GM18907 (cell line): ENCODE measurements at regions not wholly inside any gene's neighbourhood (a gene's known extent, or its start where the extent isn't known, plus 50 kb on each side); places are given as distances from the start of the nearest gene placed in this dataset.

Experiments
- ATAC-seq: cut with Tn5 transposase; IDR thresholded peaks from one replicate; pipeline ENCODE4 v1.9.1; 2021; ENCODE audit warnings: mild to moderate bottlenecking, moderate library complexity; ENCODE audit not compliant: unreplicated experiment

DNA sequence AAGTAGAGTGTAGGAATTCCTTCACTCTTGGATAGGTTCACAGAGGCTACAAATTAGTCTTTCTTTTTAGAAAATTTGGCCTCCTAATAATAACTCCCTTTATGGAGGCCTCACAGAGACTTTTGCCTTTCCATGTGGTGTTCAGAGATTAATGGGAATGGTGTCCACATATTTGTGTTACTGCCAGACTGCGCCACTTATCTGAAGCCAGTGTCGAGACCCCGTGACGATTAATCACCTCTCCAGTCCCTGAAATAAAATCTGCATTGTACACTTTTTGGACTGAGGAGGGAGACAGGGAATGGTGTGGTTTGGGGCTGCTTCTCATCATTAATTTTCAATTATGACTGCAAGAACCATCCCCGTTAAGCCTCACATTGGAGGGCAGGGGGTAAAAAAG, 980.5 kb downstream of the FLRT2 start:
- ATAC-seq: no peak

DNA sequence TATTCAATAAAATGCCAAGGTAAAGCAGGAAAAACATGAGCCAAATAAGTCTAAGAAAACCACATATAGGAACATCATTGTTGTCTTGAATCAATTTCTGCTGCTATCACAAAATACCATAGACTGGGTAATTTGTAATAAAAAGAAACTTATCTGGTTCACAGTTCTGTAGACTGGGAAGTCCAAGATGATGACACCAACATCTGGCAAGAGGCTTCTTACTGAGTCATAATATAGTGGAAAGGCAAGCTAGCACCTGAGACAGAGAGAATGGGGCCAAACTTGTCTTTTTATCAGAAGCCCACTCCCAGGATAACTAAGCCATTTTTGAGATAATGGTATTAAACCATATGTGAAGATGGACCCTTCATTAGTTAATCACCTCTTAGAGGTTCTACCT, 975.9 kb downstream of the FLRT2 start:
- ATAC-seq: no peak

DNA sequence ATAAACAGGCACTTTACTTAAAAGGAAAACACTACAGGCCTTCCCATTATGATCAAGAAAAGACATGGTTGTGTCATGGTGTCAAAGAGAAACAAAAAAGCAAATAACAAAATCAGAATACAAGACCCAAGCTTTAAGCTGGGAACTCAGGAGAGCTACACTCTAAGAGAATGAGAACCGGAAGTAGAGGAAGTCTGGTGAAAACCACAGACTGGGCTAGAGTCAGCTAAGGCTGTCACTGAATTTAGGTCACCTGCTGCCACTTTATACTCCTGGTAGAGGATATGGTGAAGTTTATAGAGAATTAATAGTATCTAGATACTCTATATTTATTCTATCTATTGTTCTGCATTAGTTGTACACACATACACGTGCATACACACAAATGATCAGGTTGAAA, 971.7 kb downstream of the FLRT2 start:
- no peak for ATAC-seq

DNA sequence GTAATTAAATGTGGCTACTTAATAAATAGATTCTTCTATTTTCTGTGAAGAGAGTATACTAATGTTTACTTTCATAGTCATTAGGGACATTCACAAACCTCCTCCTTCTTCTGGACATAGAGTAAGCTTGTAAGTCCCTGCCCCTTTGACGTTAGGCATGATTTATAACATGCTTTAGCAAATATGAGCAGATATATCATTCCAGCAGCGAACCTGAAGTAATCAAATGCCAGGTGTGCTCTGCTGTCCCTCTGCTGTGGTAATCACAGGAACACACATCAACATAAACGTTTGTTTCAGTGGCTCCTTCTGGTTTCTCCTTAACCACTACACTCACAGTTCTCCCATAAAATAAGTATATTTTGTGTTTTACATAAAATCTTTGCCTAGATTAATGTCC, 961.8 kb downstream of the FLRT2 start:
- no peak for ATAC-seq

GRCh38 chr14:86481104-86481503, 951.2 kb downstream of the FLRT2 start:
- no peak for ATAC-seq

GRCh38 chr14:86464341-86464740, 934.4 kb downstream of the FLRT2 start:
- ATAC-seq: no peak

- ATAC-seq: no peak
Measured at GRCh38 chr14:86462193-86462753, 932.3 kb downstream of the FLRT2 start.

GRCh38 chr14:86457481-86458135, 927.7 kb downstream of the FLRT2 start:
- ATAC-seq: no peak

DNA sequence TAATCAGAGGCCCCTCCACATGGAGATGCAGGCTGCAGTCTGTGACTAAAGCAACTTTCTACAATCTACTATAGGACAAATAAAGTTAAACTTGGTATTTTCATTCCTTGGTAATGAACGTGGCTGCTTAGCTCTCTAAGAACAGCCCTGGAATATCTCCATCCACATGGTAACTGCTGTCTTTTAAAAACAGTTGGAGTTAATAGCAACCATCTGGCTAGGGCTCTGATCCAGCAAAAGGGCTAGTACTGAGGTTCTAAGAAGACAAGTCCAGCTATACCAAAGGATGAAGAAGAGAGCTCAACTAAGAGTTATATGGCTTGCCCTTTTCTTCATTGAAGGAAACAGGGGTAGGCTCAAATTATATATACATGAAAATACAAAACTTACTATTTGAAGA, 920.1 kb downstream of the FLRT2 start:
- ATAC-seq: no peak

DNA sequence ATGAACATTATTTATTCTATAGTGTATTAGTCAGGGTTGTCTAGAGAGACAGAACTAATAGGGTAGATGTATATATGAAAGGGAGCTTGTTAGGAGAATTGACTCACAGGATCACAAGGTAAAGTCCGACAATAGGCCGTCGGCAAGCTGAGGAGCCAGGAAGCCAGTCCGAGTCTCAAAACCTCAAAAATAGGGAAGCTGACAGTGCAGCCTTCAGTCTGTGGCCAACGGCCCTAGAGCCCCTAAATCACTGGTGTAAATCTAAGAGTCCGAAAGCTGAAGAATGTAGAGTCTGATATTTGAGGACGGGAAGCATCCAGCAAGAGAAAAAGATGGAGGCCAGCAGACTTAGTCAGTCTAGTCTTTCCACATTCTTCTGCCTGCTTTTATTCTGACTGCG, 912.2 kb downstream of the FLRT2 start:
- no peak for ATAC-seq

DNA sequence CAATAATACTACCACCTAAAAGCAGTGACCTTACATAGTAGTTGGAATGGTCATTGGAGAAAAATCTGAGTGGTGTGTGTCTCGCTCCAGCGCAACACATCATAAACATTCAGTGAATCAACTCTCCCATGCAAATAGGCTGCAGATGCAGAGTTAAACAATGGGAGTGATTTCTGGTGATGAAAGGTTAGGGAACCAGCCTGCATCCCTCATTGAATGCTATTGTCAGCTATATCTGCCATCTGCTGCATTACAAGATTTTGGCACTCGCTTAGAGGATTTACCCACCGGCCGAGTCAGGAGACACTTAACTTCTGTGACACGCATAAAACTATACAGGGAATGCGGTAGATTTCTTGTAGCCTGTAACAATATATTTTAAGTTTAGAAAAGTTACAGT, 900.9 kb downstream of the FLRT2 start:
- ATAC-seq: no peak

DNA sequence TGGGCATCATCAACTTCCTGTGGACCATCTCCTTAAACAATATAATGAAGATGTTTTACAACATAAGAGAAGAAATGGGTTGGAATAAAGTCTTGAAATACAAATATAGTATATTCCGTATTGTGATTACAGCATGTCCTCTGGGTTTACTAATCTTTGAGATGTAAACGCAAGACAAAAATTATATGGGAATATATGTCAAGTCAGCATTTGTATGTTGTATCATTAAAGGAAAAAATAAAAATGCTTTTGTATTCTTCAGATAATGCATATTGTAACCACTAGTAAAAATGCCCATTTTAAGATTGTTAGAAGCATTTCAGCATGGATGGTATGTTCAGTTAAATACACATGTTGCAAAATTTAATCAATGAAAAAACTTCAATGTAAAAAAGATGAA, 893.3 kb downstream of the FLRT2 start:
- ATAC-seq: no peak

GRCh38 chr14:86420131-86420530, 890.2 kb downstream of the FLRT2 start:
- no peak for ATAC-seq

- ATAC-seq: no peak
Measured at GRCh38 chr14:86414146-86414545, 884.2 kb downstream of the FLRT2 start.

GRCh38 chr14:86404989-86405649, 875.2 kb downstream of the FLRT2 start:
- ATAC-seq: no peak

GRCh38 chr14:86404425-86404824, 874.5 kb downstream of the FLRT2 start:
- no peak for ATAC-seq

DNA sequence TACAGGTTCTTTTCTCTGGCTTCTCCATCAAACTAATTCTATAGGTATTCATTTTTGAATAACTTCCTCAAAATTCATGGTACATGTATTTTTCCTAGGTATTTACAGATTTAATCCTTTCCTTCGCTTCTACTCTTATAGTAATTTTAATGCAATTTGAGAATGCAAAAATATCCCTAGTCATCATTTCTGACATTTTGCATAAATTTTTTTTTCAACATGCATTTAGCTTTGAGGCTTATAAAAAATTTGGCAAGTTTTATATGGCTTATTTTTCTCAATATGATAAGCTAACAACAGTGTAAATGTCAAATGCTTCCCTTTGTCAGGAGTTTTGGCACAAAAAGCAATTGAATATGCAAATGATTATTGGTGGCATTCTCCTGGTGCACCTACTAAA, 872.6 kb downstream of the FLRT2 start:
- ATAC-seq: no peak

- ATAC-seq: no peak
Measured at GRCh38 chr14:86391085-86391484, 861.1 kb downstream of the FLRT2 start.

GRCh38 chr14:86388216-86388615, 858.3 kb downstream of the FLRT2 start:
- no peak for ATAC-seq

GRCh38 chr14:86373886-86374285, 843.9 kb downstream of the FLRT2 start:
- ATAC-seq: no peak

- ATAC-seq: no peak
Measured at GRCh38 chr14:86372402-86372801, 842.5 kb downstream of the FLRT2 start.

DNA sequence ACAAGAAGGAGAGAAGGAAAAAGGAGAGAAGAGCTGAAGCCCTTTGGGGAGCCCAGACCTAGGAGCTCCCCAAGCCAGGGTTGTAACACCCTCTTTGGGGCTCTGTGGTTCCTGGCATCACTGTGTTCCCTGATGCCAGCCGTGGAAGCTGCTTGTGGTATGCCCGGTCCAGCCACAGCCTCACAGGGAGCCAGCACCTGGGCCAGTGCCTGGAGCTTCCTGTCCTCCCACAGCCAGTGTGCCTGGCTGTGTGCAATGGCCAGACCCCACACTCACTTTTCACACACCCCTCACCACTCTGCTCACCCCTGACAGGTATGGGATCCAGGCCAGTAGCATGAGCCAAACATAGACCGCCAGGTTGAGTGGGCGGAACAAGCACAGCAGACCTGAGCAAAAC, 834.7 kb downstream of the FLRT2 start:
- no peak for ATAC-seq

DNA sequence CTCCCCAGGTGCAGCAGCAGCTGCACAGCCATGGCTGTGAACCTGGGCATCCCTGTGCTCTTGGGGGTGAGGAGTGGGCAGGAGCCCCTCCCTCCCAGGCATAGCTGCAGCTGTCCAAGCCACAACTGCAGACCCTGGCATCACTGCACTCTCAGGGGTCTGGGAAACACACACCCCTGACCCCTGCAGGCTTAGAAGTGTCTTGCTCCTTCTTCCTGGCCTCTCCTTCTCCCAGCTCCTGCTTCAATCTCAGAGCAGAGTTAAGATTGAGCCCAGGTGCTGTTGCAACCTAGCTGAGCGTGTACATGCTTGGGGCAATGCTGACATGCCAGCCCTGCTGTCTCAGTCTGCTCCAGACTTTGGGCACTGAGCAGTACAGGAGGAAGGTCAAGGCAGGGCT, 833.6 kb downstream of the FLRT2 start:
- ATAC-seq: no peak
